ENCODE measurements at regions not wholly inside any gene's neighbourhood (a gene's known extent, or its start where the extent isn't known, plus 50 kb on each side); places are given as distances from the start of the nearest gene placed in this dataset.
A peak's percentile ranks its signal among the peaks of the same experiment; 100 is the strongest.

DNA sequence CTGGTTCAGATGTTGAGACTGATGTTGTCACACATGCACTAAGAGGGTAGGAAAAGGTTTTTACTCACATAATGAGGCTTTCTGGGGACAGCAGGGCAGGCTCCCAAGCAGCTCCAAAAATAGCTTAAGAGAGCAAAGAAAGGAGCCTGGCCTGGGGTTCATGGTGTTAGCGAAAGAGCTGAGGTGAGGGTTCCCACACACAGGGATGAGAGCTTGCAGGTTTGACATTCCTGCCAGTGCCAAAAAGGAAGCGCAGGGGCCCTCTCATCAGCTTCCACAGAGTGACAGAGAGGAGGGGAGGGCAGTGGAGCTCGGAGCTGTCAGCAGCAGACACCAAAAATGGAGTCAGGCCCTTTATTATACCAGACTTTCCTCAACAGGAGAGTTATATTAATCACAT is 65.5 kb upstream of the FAM216B start:
- no peak for DNase-seq (ENCODE audit: low read depth)
- TF ChIP-seq, protein P1, sequence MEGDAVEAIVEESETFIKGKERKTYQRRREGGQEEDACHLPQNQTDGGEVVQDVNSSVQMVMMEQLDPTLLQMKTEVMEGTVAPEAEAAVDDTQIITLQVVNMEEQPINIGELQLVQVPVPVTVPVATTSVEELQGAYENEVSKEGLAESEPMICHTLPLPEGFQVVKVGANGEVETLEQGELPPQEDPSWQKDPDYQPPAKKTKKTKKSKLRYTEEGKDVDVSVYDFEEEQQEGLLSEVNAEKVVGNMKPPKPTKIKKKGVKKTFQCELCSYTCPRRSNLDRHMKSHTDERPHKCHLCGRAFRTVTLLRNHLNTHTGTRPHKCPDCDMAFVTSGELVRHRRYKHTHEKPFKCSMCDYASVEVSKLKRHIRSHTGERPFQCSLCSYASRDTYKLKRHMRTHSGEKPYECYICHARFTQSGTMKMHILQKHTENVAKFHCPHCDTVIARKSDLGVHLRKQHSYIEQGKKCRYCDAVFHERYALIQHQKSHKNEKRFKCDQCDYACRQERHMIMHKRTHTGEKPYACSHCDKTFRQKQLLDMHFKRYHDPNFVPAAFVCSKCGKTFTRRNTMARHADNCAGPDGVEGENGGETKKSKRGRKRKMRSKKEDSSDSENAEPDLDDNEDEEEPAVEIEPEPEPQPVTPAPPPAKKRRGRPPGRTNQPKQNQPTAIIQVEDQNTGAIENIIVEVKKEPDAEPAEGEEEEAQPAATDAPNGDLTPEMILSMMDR (IDR thresholded peaks at IDR 0.05; ENCODE audit: insufficient read depth, low read length) = no peak
- H3K4me3 ChIP-seq (ENCODE audit: low read depth, low read length) = no peak overlapping the region

DNA sequence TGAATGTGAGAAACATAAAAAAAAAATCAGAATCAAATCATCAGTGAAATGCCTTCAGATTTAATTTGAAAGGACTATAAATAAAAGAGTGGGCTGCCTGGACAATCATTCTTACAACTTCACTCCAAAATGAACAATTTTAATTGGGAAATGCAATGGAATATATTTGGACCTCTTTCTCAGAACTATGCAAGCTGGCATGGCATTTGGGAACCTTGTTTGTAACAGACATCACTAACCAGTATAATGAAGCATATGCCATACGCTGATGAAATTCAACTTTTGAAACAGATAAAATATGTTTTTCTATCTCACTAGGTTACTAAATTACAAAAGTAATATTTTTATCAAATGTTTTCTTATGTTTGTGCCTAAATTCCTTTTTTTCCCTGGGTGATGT is 64.2 kb upstream of the FAM216B start:
- no peak overlapping the region for H3K4me3 ChIP-seq (ENCODE audit: low read depth, low read length)
- DNase-seq (ENCODE audit: low read depth) = no peak
- TF ChIP-seq, protein P1 (IDR thresholded peaks at IDR 0.05; ENCODE audit: insufficient read depth, low read length) = no peak

DNA sequence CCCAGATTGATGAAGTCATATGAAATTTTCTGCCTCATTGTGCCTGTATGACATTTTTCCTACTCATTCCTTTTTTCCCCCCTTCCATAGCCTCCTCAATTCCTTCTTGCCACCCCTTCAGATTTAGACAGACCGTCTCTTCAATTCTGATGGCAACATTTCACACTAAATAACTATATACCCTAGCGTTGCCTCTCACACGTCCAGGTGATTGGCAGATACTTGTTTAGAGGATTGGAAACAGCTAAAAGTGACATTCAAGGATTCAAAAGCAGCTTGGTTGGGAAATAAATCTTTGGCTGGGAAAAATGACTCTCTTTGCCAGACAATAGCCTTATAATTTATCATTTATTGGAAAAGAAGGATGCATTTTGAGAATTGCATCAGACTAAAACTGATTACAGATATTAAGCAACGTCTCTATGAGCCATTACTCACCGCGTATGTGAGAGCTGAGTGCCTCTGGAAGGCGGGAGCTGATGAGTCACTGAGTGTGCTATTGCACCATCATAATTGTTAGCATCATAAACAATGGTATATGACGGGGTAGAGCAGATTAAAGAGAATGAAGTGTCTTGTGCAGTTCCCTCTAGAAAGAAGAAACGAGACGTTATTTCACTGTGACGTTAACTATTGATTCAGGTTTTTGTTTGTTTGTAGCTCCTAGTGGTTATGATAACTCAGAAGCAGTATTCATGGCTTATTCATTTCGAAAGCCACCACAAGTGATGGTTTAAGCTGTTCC is 61.1 kb upstream of the FAM216B start:
- TF ChIP-seq, protein P1 (IDR thresholded peaks at IDR 0.05; ENCODE audit: insufficient read depth, low read length) = peak; percentile 11
- no peak overlapping the region for H3K4me3 ChIP-seq (ENCODE audit: low read depth, low read length)
- DNase-seq (ENCODE audit: low read depth) = peak; percentile 100

DNA sequence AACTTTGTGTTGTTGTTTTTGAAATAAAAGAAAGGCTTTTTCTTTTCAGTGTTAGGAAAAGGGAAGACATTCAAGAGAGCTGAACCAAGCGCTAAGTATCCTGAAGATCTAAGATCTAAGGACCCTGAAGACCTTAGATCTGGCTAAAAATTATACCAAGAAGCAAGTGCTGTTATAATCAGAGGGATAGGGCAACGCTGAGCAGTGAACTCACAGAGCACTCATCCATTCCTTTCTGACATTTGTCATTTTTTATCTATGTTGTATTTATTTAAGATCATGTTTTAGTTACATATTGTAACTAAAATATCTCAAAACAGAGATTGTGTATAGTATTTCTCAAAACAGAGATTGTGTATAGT is 60.5 kb upstream of the FAM216B start:
- DNase-seq (ENCODE audit: low read depth) = no peak
- TF ChIP-seq, protein P1 (IDR thresholded peaks at IDR 0.05; ENCODE audit: insufficient read depth, low read length) = no peak
- H3K4me3 ChIP-seq (ENCODE audit: low read depth, low read length) = no peak overlapping the region

DNA sequence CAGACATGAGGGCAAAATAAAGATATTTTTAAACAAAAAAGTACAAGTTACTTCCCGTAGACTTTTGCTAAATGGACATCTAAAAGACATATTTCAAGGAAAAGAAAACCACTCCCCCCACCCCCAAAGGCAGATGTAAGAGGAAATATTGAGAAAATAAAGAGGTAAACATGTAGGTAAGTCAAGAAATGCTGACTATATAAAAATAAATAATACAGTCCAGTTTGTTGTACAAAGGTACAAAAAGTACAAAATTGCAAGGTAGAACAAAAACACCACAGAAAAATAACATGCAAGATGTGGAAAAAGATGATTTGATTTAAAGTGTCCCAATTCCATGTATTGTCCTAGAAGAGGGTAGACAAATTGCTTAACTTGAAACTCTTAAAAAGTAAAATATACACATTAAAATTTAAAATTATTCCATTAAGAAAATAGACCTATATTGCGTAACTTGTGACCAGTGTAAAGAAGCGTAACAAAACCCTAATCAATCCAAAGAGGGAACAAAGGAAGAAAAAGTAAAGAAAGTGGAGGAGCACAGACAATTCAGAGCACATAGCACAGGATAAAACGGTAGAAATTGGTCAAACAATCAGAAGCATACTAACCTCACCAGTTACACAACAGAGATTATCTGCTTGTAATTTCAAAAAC is 58.4 kb upstream of the FAM216B start:
- TF ChIP-seq, protein P1 (IDR thresholded peaks at IDR 0.05; ENCODE audit: insufficient read depth, low read length) = no peak
- H3K4me3 ChIP-seq (ENCODE audit: low read depth, low read length) = no peak overlapping the region
- no peak for DNase-seq (ENCODE audit: low read depth)

DNA sequence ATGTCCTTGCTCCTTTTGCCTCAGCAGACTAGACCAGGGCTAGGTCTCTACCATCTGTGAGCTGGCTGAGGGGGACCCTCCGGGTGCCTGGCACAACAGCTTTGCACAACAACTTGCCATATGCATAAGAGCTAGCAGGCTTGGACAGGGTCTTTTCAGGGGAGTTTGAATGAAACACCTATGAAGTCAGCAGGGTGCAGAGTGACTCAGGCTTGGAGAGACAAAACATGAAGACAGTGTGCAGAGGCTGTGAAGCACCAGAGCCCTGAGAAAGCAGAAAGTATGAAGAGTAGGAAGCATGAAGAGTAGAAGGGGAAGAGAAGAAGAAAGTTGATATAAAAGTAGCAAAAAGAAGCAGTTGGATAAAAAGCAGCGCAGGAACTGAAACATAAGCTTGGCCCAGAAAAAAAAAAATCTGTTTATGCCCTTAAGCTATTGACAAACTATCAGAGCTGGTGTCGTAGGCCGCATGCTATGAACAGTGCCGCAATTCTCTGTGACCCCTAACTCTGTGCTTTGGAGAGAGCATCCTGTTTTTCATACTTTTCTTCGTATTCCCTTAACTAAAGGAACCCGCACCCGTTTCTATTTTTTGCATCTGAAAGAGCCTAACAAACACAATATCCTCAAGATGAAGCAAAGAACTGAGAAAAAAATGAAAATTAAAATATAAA is 52.7 kb upstream of the FAM216B start:
- TF ChIP-seq, protein P1 (IDR thresholded peaks at IDR 0.05; ENCODE audit: insufficient read depth, low read length) = no peak
- DNase-seq (ENCODE audit: low read depth) = no peak
- H3K4me3 ChIP-seq (ENCODE audit: low read depth, low read length) = no peak overlapping the region
